A549 (cell line): ENCODE measurements at regions not wholly inside any gene's neighbourhood (a gene's known extent, or its start where the extent isn't known, plus 50 kb on each side); places are given as distances from the start of the nearest gene placed in this dataset.

ENCODE experiments used
- ATAC-seq, 2 experiments: fragments of 200-7000 bp in 1 of 2; fragments of >200 bp in 1 of 2; cut with Nextera tagmentation in 1 of 2; cut with Tn5 transposase in 1 of 2; 3 replicates each; pipeline versions ENCODE4 v1.8.0 to v1.9.1; 2018 to 2020; ENCODE audit warnings: mild to moderate bottlenecking in 1 of 2, moderate library complexity in 1 of 2
- CTCF ChIA-PET: fragments of 300-600 bp; sonication (Branson Sonifier 250); formaldehyde crosslinking; extraction: SDS; loops from one replicate; lab custom pipeline; 2021; ENCODE audit warnings: antibody characterized with exemption, inconsistent platforms; lab: Yijun Ruan, JAX
- POLR2A ChIA-PET: fragments of 350-600 bp; formaldehyde crosslinking; extraction: SDS; loops from one replicate; lab custom pipeline; 2021; ENCODE audit warnings: antibody characterized with exemption, inconsistent platforms; lab: Yijun Ruan, JAX
- DNase-seq, 2 experiments: peaks; one replicate each; pipeline versions ENCODE4 v3.0.0 to v3.0.0-alpha.2; 2011 to 2016; ENCODE audit warnings: low read depth in 1 of 2, low spot score in 1 of 2
- FAIRE-seq: peaks from 2 replicates; lab custom pipeline; 2011; peaks lifted over from hg19 to GRCh38; lab: Jason Lieb, UNC
- H3K27ac ChIP-seq, 2 experiments: fragments of >200 bp; sonication (Bioruptor Twin); formaldehyde crosslinking; 3 replicates each; pipeline ENCODE4 v1.5.1; 2016 to 2017
- H3K4me1 ChIP-seq: fragments of >200 bp; sonication (Bioruptor Twin); formaldehyde crosslinking; 3 replicates; pipeline ENCODE4 v1.6.1; 2016
- H3K4me2 ChIP-seq: fragments of >200 bp; sonication (Bioruptor Twin); formaldehyde crosslinking; 3 replicates; pipeline ENCODE4 v1.6.1; 2016
- H3K4me3 ChIP-seq: fragments of >200 bp; sonication (Bioruptor Twin); formaldehyde crosslinking; 3 replicates; pipeline ENCODE4 v1.5.1; 2016
- H3K9me3 ChIP-seq: fragments of >200 bp; sonication (Bioruptor Twin); formaldehyde crosslinking; 3 replicates; pipeline ENCODE4 v1.6.1; 2016
- BCL3 ChIP-seq: fragments of >200 bp; sonication (Bioruptor Twin); formaldehyde crosslinking; IDR thresholded peaks from 3 replicates; pipeline ENCODE4 v1.6.1; 2016
- CBX2 ChIP-seq: fragments of 200-600 bp; sonication (generic); IDR thresholded peaks from 2 replicates; pipeline ENCODE4 v1.6.1; 2016; ENCODE audit warnings: low read depth, mild to moderate bottlenecking, borderline replicate concordance
- CEBPB ChIP-seq, 2 experiments: fragments of >200 bp in 1 of 2; sonication (Bioruptor Twin) in 1 of 2; formaldehyde crosslinking in 1 of 2; IDR thresholded peaks; 2 replicates each; pipeline ENCODE4 v1.6.1; 2012 to 2016
- CHD2 ChIP-seq: fragments of 150-350 bp; IDR thresholded peaks from 2 replicates; pipeline ENCODE4 v1.6.1; 2014; ENCODE audit warnings: low read length; ENCODE audit not compliant: partially characterized antibody
- E2F6 ChIP-seq: IDR thresholded peaks from 2 replicates; pipeline ENCODE4 v1.6.1; 2012; ENCODE audit warnings: low read depth, borderline replicate concordance
- EP300 ChIP-seq, 2 experiments: fragments of >200 bp; sonication (Bioruptor Twin); formaldehyde crosslinking; IDR thresholded peaks; 2 replicates in 1 of 2; 3 replicates in 1 of 2; pipeline ENCODE4 v1.6.1; 2016 to 2017
- FOXS1 ChIP-seq: fragments of 250-450 bp; sonication (Bioruptor Pico); IDR thresholded peaks from 2 replicates; pipeline ENCODE4 v1.5.0; 2020; ENCODE audit warnings: mild to moderate bottlenecking, moderate library complexity
- GATA3 ChIP-seq: IDR thresholded peaks from 2 replicates; pipeline ENCODE4 v1.6.1; 2012; ENCODE audit warnings: borderline replicate concordance
- HEYL ChIP-seq: fragments of 250-450 bp; sonication (Bioruptor Pico); IDR thresholded peaks from 2 replicates; pipeline ENCODE4 v1.8.0; 2021; ENCODE audit warnings: mild to moderate bottlenecking, moderate library complexity
- HMGXB4 ChIP-seq: fragments of 250-450 bp; sonication (Bioruptor Pico); IDR thresholded peaks from 2 replicates; pipeline ENCODE4 v1.5.0; 2021; ENCODE audit warnings: mild to moderate bottlenecking, moderate library complexity, borderline replicate concordance
- JUNB ChIP-seq: fragments of >200 bp; sonication (Bioruptor Twin); formaldehyde crosslinking; IDR thresholded peaks from 2 replicates; pipeline ENCODE4 v1.6.1; 2016
- KDM1A ChIP-seq: fragments of 200-600 bp; sonication (generic); IDR thresholded peaks from 2 replicates; pipeline ENCODE4 v1.6.1; 2016; ENCODE audit warnings: low read depth, mild to moderate bottlenecking
- MAFK ChIP-seq: fragments of 450-650 bp; IDR thresholded peaks from 2 replicates; pipeline ENCODE4 v1.6.1; 2014; ENCODE audit not compliant: partially characterized antibody
- MYC ChIP-seq: IDR thresholded peaks from 2 replicates; pipeline ENCODE4 v1.6.1; 2012; ENCODE audit warnings: mild to moderate bottlenecking, inconsistent platforms, low read length, improper control_type of control experiment, borderline replicate concordance
- NPAS2 ChIP-seq: fragments of 250-450 bp; sonication (Bioruptor Pico); IDR thresholded peaks from 2 replicates; pipeline ENCODE4 v1.8.0; 2022; ENCODE audit warnings: mild to moderate bottlenecking, moderate library complexity, borderline replicate concordance
- NR3C1 ChIP-seq: fragments of >200 bp; sonication (Bioruptor Twin); formaldehyde crosslinking; IDR thresholded peaks from 3 replicates; pipeline ENCODE4 v1.6.1; 2017
- PBX3 ChIP-seq: IDR thresholded peaks from 2 replicates; pipeline ENCODE4 v1.6.1; 2012
- PHF8 ChIP-seq: fragments of 200-600 bp; sonication (generic); IDR thresholded peaks from 2 replicates; pipeline ENCODE4 v1.6.1; 2016; ENCODE audit warnings: low read depth, mild to moderate bottlenecking, antibody characterized with exemption, moderate library complexity, borderline replicate concordance
- RAD21 ChIP-seq, 2 experiments: fragments of >200 bp in 1 of 2; sonication (Bioruptor Twin) in 1 of 2; formaldehyde crosslinking in 1 of 2; IDR thresholded peaks in 1 of 2; conservative IDR thresholded peaks in 1 of 2; 2 replicates in 1 of 2; 3 replicates in 1 of 2; pipeline ENCODE4 v1.6.1; 2012 to 2018; ENCODE audit warnings: inconsistent platforms in 1 of 2
- RARB ChIP-seq: fragments of 250-450 bp; sonication (Bioruptor Pico); IDR thresholded peaks from 2 replicates; pipeline ENCODE4 v1.8.0; 2021; ENCODE audit warnings: mild to moderate bottlenecking, moderate library complexity
- RNF2 ChIP-seq: fragments of 200-600 bp; sonication (generic); IDR thresholded peaks from 2 replicates; pipeline ENCODE4 v1.6.1; 2016; ENCODE audit warnings: low read depth, mild to moderate bottlenecking, antibody characterized with exemption, moderate library complexity, borderline replicate concordance
- SREBF2 ChIP-seq: fragments of 450-650 bp; IDR thresholded peaks from 2 replicates; pipeline ENCODE4 v1.6.1; 2014; ENCODE audit warnings: mild to moderate bottlenecking, moderate library complexity
- TFCP2L1 ChIP-seq: fragments of 250-450 bp; sonication (Bioruptor Pico); IDR thresholded peaks from 2 replicates; pipeline ENCODE4 v1.5.0; 2021; ENCODE audit warnings: mild to moderate bottlenecking
- ZNF302 ChIP-seq: fragments of 250-450 bp; sonication (Bioruptor Pico); IDR thresholded peaks from 2 replicates; pipeline ENCODE4 v1.9.0; 2021; ENCODE audit warnings: inconsistent platforms, mild to moderate bottlenecking, moderate library complexity
- ZSCAN20 ChIP-seq: fragments of 250-450 bp; sonication (Bioruptor Pico); IDR thresholded peaks from 2 replicates; pipeline ENCODE4 v1.8.0; 2022; ENCODE audit warnings: mild to moderate bottlenecking, moderate library complexity
- WGBS: methylation state at CpG from one replicate; pipeline ENCODE4 v1.1.6; 2017; ENCODE audit errors: missing lambda C conversion rate; 5-methylcytosine and 5-hydroxymethylcytosine counted together

- TF ChIP-seq CHD2 (no peak), MAFK (no peak), KDM1A (no peak), PHF8 (no peak), ZSCAN20 (CRISPR knock-in tag) (no peak), EP300 (IDR thresholded peaks at IDR 0.05) (no peak), BCL3 (no peak), FOXS1 (no peak), CBX2 (no peak), JUNB (no peak), TFCP2L1 (CRISPR knock-in tag) (no peak), E2F6 (no peak), ZNF302 (CRISPR knock-in tag) (no peak), HEYL (CRISPR knock-in tag) (no peak), HMGXB4 (CRISPR knock-in tag) (no peak), RARB (CRISPR knock-in tag) (no peak), PBX3 (no peak), RNF2 (no peak)
- TF ChIP-seq, all 56 proteins: peak for 0
- Histone ChIP-seq H3K4me1 (no peaks in the 10 kb centered on the region), H3K27ac (no peak overlapping the region), H3K4me3 (no peak overlapping the region), H3K4me2 (no peak overlapping the region), H3K9me3 (no peaks in the 10 kb centered on the region)
- FAIRE-seq (no peak), DNase-seq (no peak), ATAC-seq (no peak)
- WGBS, result no CpG with 5 or more reads among the region's 5 CpGs
- CTCF ChIA-PET, result no interaction called here
- POLR2A ChIA-PET, result no interaction called here
Observed at GRCh38 chr21:38577887-38578286, 79.6 kb upstream of the ERG start.

- no peak for DNase-seq
- FAIRE-seq, result no peak
- no peak overlapping the region for H3K4me3 ChIP-seq
- POLR2A ChIA-PET, result no interaction called here
- CTCF ChIA-PET, result no interaction called here
- H3K4me1 ChIP-seq, result no peaks in the 10 kb centered on the region
- H3K9me3 ChIP-seq, result no peaks in the 10 kb centered on the region
- no peak overlapping the region for H3K4me2 ChIP-seq
- 32% methylated on average over 2 of the region's 2 CpGs for WGBS
- no peak overlapping the region for H3K27ac ChIP-seq
- no peak for ATAC-seq
- TF ChIP-seq BCL3, result no peak
- TF ChIP-seq MAFK, result no peak
- TF ChIP-seq EP300 (IDR thresholded peaks at IDR 0.05), result no peak
- no peak for TF ChIP-seq GATA3
- TF ChIP-seq RAD21 (conservative IDR thresholded peaks at IDR 0.05 in 1 of 2, IDR thresholded peaks at IDR 0.05 in 1 of 2), result no peak
- no peak for TF ChIP-seq NR3C1
- TF ChIP-seq E2F6, result no peak
- no peak for TF ChIP-seq PHF8
- no peak for TF ChIP-seq MYC
- no peak for TF ChIP-seq CEBPB (IDR thresholded peaks at IDR 0.05)
- TF ChIP-seq NPAS2, result no peak
- TF ChIP-seq SREBF2, result no peak
Observed at GRCh38 chr21:38590449-38591217, 92.4 kb upstream of the ERG start.
